Activated T-helper 1 cell treated with anti-CD3 and anti-CD28 coated beads, Interleukin-12 subunit alpha, Interleukin-12 subunit beta, Interleukin-2, Interleukin-4 antibody, amounts not matched to agents 30 ng/mL and 10 ng/mL and 1 ng/mL, durations not matched to agents 14 hours and 24 hours and 36 hours (primary cell): ENCODE measurements at regions not wholly inside any gene's neighbourhood (a gene's known extent, or its start where the extent isn't known, plus 50 kb on each side); places are given as distances from the start of the nearest gene placed in this dataset.

Experiments used
- DNase-seq: peaks from one replicate; pipeline ENCODE4 v3.0.0; 2021; ENCODE audit warnings: low spot score
- H3K27ac Mint-ChIP-seq: one replicate; pipeline ENCODE4 v1.8.0; 2021; ENCODE audit warnings: mild to moderate bottlenecking, mixed read lengths
- H3K27me3 Mint-ChIP-seq: one replicate; pipeline ENCODE4 v1.8.0; 2022; ENCODE audit warnings: mild to moderate bottlenecking, moderate library complexity, mixed read lengths; ENCODE audit not compliant: insufficient read depth
- H3K36me3 Mint-ChIP-seq: one replicate; pipeline ENCODE4 v1.8.0; 2021; ENCODE audit warnings: low read depth, mixed read lengths
- H3K4me1 Mint-ChIP-seq: one replicate; pipeline ENCODE4 v1.8.0; 2021; ENCODE audit warnings: low read depth, mixed read lengths
- H3K4me3 Mint-ChIP-seq: one replicate; pipeline ENCODE4 v1.8.0; 2021; ENCODE audit warnings: mild to moderate bottlenecking, moderate library complexity, mixed read lengths
- H3K9me3 Mint-ChIP-seq: one replicate; pipeline ENCODE4 v1.8.0; 2021; ENCODE audit warnings: mixed read lengths
- intact Hi-C: fragments of 100-400 bp; cut with micrococcal nuclease; formaldehyde crosslinking; loops from one replicate; pipeline ENCODE4 v1.15.1; 2024

GRCh38 chr12:58528271-58528670 lies 392.0 kb downstream of the LRIG3 start:
- intact Hi-C loops, result no loop called here
- Mint-ChIP-seq H3K4me1 (no peaks in the 10 kb centered on the region), H3K27ac (no peak overlapping the region), H3K9me3 (no peaks in the 10 kb centered on the region), H3K36me3 (no peaks in the 10 kb centered on the region), H3K4me3 (no peak overlapping the region), H3K27me3 (no peaks in the 10 kb centered on the region)
- DNase-seq, result no peak

GRCh38 chr12:58529114-58529665 lies 391.1 kb downstream of the LRIG3 start:
- intact Hi-C loops, result no loop called here
- H3K4me1 Mint-ChIP-seq, result no peaks in the 10 kb centered on the region
- H3K27me3 Mint-ChIP-seq, result no peaks in the 10 kb centered on the region
- DNase-seq, result no peak
- H3K9me3 Mint-ChIP-seq, result no peaks in the 10 kb centered on the region
- H3K36me3 Mint-ChIP-seq, result no peaks in the 10 kb centered on the region
- H3K27ac Mint-ChIP-seq, result no peak overlapping the region
- no peak overlapping the region for H3K4me3 Mint-ChIP-seq

GRCh38 chr12:58529897-58530741 lies 390.2 kb downstream of the LRIG3 start:
- Mint-ChIP-seq H3K36me3 (no peaks in the 10 kb centered on the region), H3K9me3 (no peaks in the 10 kb centered on the region), H3K27ac (no peak overlapping the region), H3K4me1 (no peaks in the 10 kb centered on the region), H3K4me3 (no peak overlapping the region), H3K27me3 (no peaks in the 10 kb centered on the region)
- intact Hi-C loops, result no loop called here
- no peak for DNase-seq

GRCh38 chr12:58530742-58531062 lies 389.6 kb downstream of the LRIG3 start:
- H3K36me3 Mint-ChIP-seq, result no peaks in the 10 kb centered on the region
- no peaks in the 10 kb centered on the region for H3K4me1 Mint-ChIP-seq
- H3K27ac Mint-ChIP-seq, result no peak overlapping the region
- intact Hi-C loops, result no loop called here
- DNase-seq, result no peak
- H3K4me3 Mint-ChIP-seq, result no peak overlapping the region
- no peaks in the 10 kb centered on the region for H3K9me3 Mint-ChIP-seq
- no peaks in the 10 kb centered on the region for H3K27me3 Mint-ChIP-seq

- no peaks in the 10 kb centered on the region for H3K9me3 Mint-ChIP-seq
- no peak overlapping the region for H3K4me3 Mint-ChIP-seq
- intact Hi-C loops, result no loop called here
- no peaks in the 10 kb centered on the region for H3K36me3 Mint-ChIP-seq
- no peak for DNase-seq
- no peaks in the 10 kb centered on the region for H3K27me3 Mint-ChIP-seq
- H3K27ac Mint-ChIP-seq, result no peak overlapping the region
- no peaks in the 10 kb centered on the region for H3K4me1 Mint-ChIP-seq
These were observed 387.3 kb downstream of the LRIG3 start for GRCh38 chr12:58532855-58533608.

GRCh38 chr12:58533652-58534051 lies 386.7 kb downstream of the LRIG3 start:
- Mint-ChIP-seq H3K36me3 (no peaks in the 10 kb centered on the region), H3K4me1 (no peaks in the 10 kb centered on the region), H3K9me3 (no peaks in the 10 kb centered on the region), H3K27me3 (no peaks in the 10 kb centered on the region), H3K4me3 (no peak overlapping the region), H3K27ac (no peak overlapping the region)
- intact Hi-C loops, result no loop called here
- DNase-seq, result no peak

GRCh38 chr12:58537278-58537677 lies 383.0 kb downstream of the LRIG3 start:
- Mint-ChIP-seq H3K4me1 (no peaks in the 10 kb centered on the region), H3K9me3 (no peaks in the 10 kb centered on the region), H3K4me3 (no peak overlapping the region), H3K36me3 (no peaks in the 10 kb centered on the region), H3K27me3 (no peaks in the 10 kb centered on the region), H3K27ac (no peak overlapping the region)
- intact Hi-C loops, result no loop called here
- no peak for DNase-seq

- DNase-seq, result no peak
- no peaks in the 10 kb centered on the region for H3K4me1 Mint-ChIP-seq
- no peak overlapping the region for H3K27ac Mint-ChIP-seq
- H3K27me3 Mint-ChIP-seq, result no peaks in the 10 kb centered on the region
- intact Hi-C loops, result no loop called here
- no peaks in the 10 kb centered on the region for H3K9me3 Mint-ChIP-seq
- H3K36me3 Mint-ChIP-seq, result no peaks in the 10 kb centered on the region
- no peak overlapping the region for H3K4me3 Mint-ChIP-seq
These were observed 381.0 kb downstream of the LRIG3 start for GRCh38 chr12:58539295-58539694.

- no peaks in the 10 kb centered on the region for H3K36me3 Mint-ChIP-seq
- H3K27ac Mint-ChIP-seq, result no peak overlapping the region
- intact Hi-C loops, result loop anchor here (1.0 kb wide), 1 partner anchor 610 kb away; no protein-coding TSS in a partner anchor
- DNase-seq, result peak; percentile 1
- H3K4me1 Mint-ChIP-seq, result no peaks in the 10 kb centered on the region
- H3K27me3 Mint-ChIP-seq, result no peaks in the 10 kb centered on the region
- H3K4me3 Mint-ChIP-seq, result no peak overlapping the region
- no peaks in the 10 kb centered on the region for H3K9me3 Mint-ChIP-seq
These were observed 379.6 kb downstream of the LRIG3 start for GRCh38 chr12:58540480-58541299.

GRCh38 chr12:58541300-58541690 lies 379.0 kb downstream of the LRIG3 start:
- no peaks in the 10 kb centered on the region for H3K4me1 Mint-ChIP-seq
- no peak overlapping the region for H3K27ac Mint-ChIP-seq
- H3K9me3 Mint-ChIP-seq, result no peaks in the 10 kb centered on the region
- no peaks in the 10 kb centered on the region for H3K36me3 Mint-ChIP-seq
- no peak overlapping the region for H3K4me3 Mint-ChIP-seq
- intact Hi-C loops, result no loop called here
- H3K27me3 Mint-ChIP-seq, result no peaks in the 10 kb centered on the region
- no peak for DNase-seq

- no peak overlapping the region for H3K27ac Mint-ChIP-seq
- H3K9me3 Mint-ChIP-seq, result no peaks in the 10 kb centered on the region
- no peak for DNase-seq
- no peak overlapping the region for H3K4me3 Mint-ChIP-seq
- H3K4me1 Mint-ChIP-seq, result no peaks in the 10 kb centered on the region
- H3K36me3 Mint-ChIP-seq, result no peaks in the 10 kb centered on the region
- intact Hi-C loops, result no loop called here
- peaks cover 2% of the 10 kb centered on the region for H3K27me3 Mint-ChIP-seq
These were observed 376.0 kb downstream of the LRIG3 start for GRCh38 chr12:58544281-58544680.

- DNase-seq, result no peak
- peaks cover 2% of the 10 kb centered on the region for H3K27me3 Mint-ChIP-seq
- no peaks in the 10 kb centered on the region for H3K9me3 Mint-ChIP-seq
- H3K27ac Mint-ChIP-seq, result no peak overlapping the region
- no peak overlapping the region for H3K4me3 Mint-ChIP-seq
- H3K36me3 Mint-ChIP-seq, result no peaks in the 10 kb centered on the region
- intact Hi-C loops, result no loop called here
- no peaks in the 10 kb centered on the region for H3K4me1 Mint-ChIP-seq
These were observed 373.1 kb downstream of the LRIG3 start for GRCh38 chr12:58547217-58547616.

GRCh38 chr12:58548801-58549200 lies 371.5 kb downstream of the LRIG3 start:
- Mint-ChIP-seq H3K36me3 (no peaks in the 10 kb centered on the region), H3K27me3 (peaks cover 6% of the 10 kb centered on the region), H3K27ac (no peak overlapping the region), H3K4me1 (no peaks in the 10 kb centered on the region), H3K9me3 (no peaks in the 10 kb centered on the region), H3K4me3 (no peak overlapping the region)
- no peak for DNase-seq
- intact Hi-C loops, result no loop called here
